Astrocyte of the cerebellum (primary cell): ENCODE measurements at regions not wholly inside any gene's neighbourhood (a gene's known extent, or its start where the extent isn't known, plus 50 kb on each side); places are given as distances from the start of the nearest gene placed in this dataset.

ENCODE experiments used
- DNase-seq: peaks from one replicate; pipeline ENCODE4 v3.0.0-alpha.2; 2011; ENCODE audit warnings: low read depth
- H3K4me3 ChIP-seq: 2 replicates; pipeline ENCODE4 v1.5.1; 2011; ENCODE audit warnings: mild to moderate bottlenecking, low read depth, low read length, moderate library complexity
- in situ Hi-C: cut with HindIII; loops from 2 replicates; pipeline ENCODE4 v1.10.0; 2017; ENCODE audit warnings: low sequenced_read_pairs
- TF ChIP-seq, protein P1 (sequence below): IDR thresholded peaks from 2 replicates; pipeline ENCODE4 v1.5.1; 2012; ENCODE audit warnings: low read length, low read depth, moderate library complexity, mild to moderate bottlenecking; ENCODE audit errors: missing control alignments

DNA sequence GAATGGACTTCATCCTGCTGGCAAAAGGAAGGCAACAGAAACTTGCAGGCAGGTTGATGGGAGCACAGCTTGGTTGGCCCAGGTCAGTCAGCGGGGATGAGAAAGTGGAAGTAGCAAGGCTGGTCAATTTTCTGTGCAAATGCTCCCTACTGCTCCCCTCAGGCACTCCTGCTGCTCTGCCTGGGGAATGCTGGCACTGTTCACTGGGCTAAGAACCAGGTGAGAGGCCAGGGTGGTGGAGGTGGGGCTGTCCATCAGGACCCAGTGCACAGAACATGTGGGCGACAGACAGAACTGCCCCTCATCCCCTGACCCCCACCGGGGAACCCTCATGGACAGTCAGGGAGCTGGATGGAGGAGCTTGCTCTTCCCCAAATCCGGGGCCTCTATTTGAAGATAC is 593.1 kb downstream of the IRX1 start:
- in situ Hi-C loops, result no loop called here
- H3K4me3 ChIP-seq, result no peak overlapping the region
- DNase-seq, result no peak
- TF ChIP-seq, protein P1, sequence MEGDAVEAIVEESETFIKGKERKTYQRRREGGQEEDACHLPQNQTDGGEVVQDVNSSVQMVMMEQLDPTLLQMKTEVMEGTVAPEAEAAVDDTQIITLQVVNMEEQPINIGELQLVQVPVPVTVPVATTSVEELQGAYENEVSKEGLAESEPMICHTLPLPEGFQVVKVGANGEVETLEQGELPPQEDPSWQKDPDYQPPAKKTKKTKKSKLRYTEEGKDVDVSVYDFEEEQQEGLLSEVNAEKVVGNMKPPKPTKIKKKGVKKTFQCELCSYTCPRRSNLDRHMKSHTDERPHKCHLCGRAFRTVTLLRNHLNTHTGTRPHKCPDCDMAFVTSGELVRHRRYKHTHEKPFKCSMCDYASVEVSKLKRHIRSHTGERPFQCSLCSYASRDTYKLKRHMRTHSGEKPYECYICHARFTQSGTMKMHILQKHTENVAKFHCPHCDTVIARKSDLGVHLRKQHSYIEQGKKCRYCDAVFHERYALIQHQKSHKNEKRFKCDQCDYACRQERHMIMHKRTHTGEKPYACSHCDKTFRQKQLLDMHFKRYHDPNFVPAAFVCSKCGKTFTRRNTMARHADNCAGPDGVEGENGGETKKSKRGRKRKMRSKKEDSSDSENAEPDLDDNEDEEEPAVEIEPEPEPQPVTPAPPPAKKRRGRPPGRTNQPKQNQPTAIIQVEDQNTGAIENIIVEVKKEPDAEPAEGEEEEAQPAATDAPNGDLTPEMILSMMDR, result no peak

DNA sequence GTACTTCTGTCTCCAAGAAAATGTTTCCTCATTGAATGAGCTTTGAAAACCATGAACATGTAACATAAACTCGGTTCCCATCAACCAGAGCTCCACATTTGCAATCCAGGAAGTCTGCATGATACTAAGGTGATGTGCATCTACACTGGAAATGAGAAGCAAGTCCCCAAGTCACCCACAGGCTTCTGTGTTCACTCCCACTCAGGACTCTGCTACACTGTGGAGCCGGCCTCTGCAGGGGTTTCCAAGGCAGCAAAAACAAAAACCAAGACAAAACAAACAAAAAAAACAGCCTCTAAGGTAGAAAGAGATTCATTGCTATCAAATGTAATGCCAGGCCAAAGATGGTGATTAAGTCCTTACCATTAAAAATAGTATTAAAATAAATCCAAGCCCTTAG is 593.7 kb downstream of the IRX1 start:
- in situ Hi-C loops, result no loop called here
- TF ChIP-seq, protein P1, result no peak
- DNase-seq, result no peak
- H3K4me3 ChIP-seq, result no peak overlapping the region

DNA sequence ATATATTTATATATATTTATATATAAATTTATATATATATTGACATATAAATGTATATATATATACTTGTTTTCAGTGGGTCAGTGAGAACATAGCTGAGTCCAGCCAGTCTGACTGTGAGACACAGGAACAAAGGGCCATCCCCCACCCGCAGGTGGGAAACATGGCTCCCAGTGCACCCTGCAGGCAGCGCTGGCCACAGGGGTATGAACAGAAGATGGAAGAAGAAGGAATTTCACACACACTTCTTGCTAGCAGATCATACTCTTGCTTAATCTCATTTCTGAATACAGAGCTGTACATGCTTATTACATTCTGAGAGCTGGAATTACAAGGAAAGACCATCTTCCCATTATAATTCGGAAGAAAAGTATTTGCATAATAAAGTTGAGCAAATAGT is 595.4 kb downstream of the IRX1 start:
- H3K4me3 ChIP-seq, result no peak overlapping the region
- TF ChIP-seq, protein P1, result no peak
- in situ Hi-C loops, result no loop called here
- DNase-seq, result no peak

DNA sequence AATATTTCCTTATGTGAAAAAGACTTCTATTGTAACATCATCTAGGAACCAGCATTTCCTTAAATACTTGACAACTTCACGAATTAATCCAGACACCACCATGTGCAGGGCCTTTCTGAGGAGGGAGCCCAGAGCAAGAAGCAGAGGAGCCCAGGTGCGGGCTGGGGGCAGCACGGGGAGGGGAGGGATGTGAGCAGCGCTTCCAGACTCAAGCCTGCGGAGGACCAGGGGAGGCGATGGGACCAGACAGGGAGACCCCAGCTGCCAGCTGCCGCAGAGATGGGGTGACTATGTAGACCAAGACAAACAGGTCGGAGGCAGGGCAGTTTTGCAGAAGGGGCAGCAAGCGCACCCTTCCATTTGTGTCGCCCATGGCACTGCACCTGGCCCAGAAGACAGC is 596.1 kb downstream of the IRX1 start:
- TF ChIP-seq, protein P1, result no peak
- in situ Hi-C loops, result no loop called here
- H3K4me3 ChIP-seq, result no peak overlapping the region
- no peak for DNase-seq

DNA sequence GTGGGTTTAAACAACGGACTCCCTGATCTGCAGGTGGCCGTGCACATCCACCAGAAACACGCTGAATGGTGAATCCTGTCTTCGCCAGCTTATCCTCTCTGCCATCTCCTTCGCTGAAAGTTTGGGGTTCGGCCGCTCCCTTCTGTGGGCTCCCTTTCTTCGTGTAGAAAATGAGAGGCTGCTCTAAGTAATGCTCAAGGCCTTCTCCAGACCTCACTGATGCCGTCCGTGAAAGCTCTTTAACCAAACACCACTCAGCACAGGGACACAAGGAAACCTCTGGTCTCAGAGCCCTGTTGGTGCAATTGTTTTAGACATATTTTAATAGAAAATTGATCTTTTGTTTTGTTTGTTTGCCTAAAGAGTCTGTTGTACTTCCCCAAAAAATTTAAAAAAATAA is 596.5 kb downstream of the IRX1 start:
- no peak for DNase-seq
- no peak overlapping the region for H3K4me3 ChIP-seq
- in situ Hi-C loops, result no loop called here
- TF ChIP-seq, protein P1, result no peak

DNA sequence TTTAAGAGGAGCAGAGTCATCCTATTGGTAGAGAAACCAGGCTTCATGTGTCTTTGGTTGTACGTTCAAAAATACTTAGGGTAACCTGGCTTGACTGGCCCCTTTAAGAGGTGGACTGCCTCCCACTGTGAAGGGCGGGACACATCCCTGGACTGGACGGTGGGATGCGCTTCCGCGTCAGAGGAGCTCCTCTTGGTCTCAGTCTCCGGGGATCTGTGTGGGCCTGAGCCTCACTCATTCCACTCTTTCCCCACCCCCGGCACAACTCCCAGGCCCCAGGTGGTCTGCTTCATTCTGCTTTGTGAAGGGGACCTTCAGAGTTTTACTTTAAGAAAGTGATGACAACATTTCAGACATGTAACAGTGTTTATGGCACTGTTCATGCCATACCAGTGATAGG is 601.1 kb downstream of the IRX1 start:
- no peak for DNase-seq
- TF ChIP-seq, protein P1, result no peak
- no peak overlapping the region for H3K4me3 ChIP-seq
- in situ Hi-C loops, result no loop called here

DNA sequence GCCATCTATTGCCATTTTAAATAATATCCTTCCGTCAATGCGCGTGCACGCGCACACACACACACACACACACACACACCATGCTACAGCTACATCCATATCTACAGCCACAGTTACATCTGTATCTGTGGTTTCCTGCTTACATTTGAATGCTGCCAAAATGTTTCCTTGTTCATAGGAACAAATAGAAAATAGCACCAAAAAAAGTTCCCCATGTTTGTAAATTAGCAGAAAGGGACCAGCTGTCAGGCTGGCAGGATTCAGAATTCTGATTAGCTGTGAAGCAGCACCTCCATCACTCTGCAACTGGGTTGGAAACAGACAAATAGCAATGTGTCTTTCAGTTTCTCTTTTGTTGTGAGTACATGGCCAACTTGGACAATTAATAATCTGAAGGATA is 601.5 kb downstream of the IRX1 start:
- H3K4me3 ChIP-seq, result no peak overlapping the region
- in situ Hi-C loops, result no loop called here
- TF ChIP-seq, protein P1, result no peak
- DNase-seq, result no peak
